Neural cell (in vitro differentiated cells): ENCODE measurements at regions not wholly inside any gene's neighbourhood (a gene's known extent, or its start where the extent isn't known, plus 50 kb on each side); places are given as distances from the start of the nearest gene placed in this dataset.

Experiments
- CTCF ChIP-seq: fragments of 450-650 bp; IDR thresholded peaks from 2 replicates; pipeline ENCODE4 v1.5.1; 2014; ENCODE audit warnings: antibody characterized with exemption, mild to moderate bottlenecking, moderate library complexity; ENCODE audit not compliant: poor library complexity, severe bottlenecking
- EZH2 ChIP-seq: fragments of 200-600, 300-800 bp; shearing (Covaris generic), sonication (generic); IDR thresholded peaks from 2 replicates; pipeline ENCODE4 v1.6.1; 2014; ENCODE audit warnings: antibody characterized with exemption, low read length, borderline replicate concordance, mild to moderate bottlenecking; ENCODE audit not compliant: insufficient read depth, poor library complexity, severe bottlenecking
- POLR2AphosphoS5 ChIP-seq: IDR thresholded peaks from 2 replicates; pipeline ENCODE4 v1.6.1; 2012

GRCh38 chr2:235201756-235202155, 249.9 kb downstream of the SH3BP4 start:
- no peak for TF ChIP-seq CTCF
- no peak for TF ChIP-seq POLR2AphosphoS5
- TF ChIP-seq EZH2, result no peak
